ENCODE measurements at regions not wholly inside any gene's neighbourhood (a gene's known extent, or its start where the extent isn't known, plus 50 kb on each side); places are given as distances from the start of the nearest gene placed in this dataset.

GRCh38 chr17:73791631-73792030 is 147.4 kb upstream of the SDK2 start:
- H3K23ac ChIP-seq (ENCODE audit: insufficient read length) = no peak overlapping the region
- no peak overlapping the region for H2BK15ac ChIP-seq (ENCODE audit: low read length)
- DNase-seq (ENCODE audit: low read depth in 1 of 2, low spot score in 2 of 2) (no peak), FAIRE-seq (no peak)
- peaks cover 0 to 2% (median 0%) of the 10 kb centered on the region in 4 experiments; a peak in 2 of 7 replicates for H3K27me3 ChIP-seq (replicated peaks in 1 of 4; ENCODE audit: control insufficient read depth in 3 of 4, extremely low read depth in 1 of 4, insufficient read depth in 3 of 4, low read length in 3 of 4)
- H3K56ac ChIP-seq (replicated peaks; ENCODE audit: insufficient read length, low read depth, low read length) = no peak overlapping the region
- POLR2A ChIA-PET (ENCODE audit: partially characterized antibody) = no interaction called here
- H3K27ac ChIP-seq (ENCODE audit: low read depth, low read length) = no peak overlapping the region
- no peak overlapping the region for H3K14ac ChIP-seq (ENCODE audit: insufficient read length)
- H3K4me2 ChIP-seq (ENCODE audit: insufficient read depth in 1 of 2, low read depth in 2 of 2, low read length in 2 of 2) = no peak overlapping the region
- H3K18ac ChIP-seq (ENCODE audit: extremely low read depth, low read length) = no peak overlapping the region
- H4K91ac ChIP-seq (replicated peaks; ENCODE audit: insufficient read length, low read length) = no peak overlapping the region
- H3K4ac ChIP-seq (replicated peaks; ENCODE audit: insufficient read length, low read depth, low read length) = no peak overlapping the region
- CTCF ChIA-PET (ENCODE audit: partially characterized antibody) = interaction anchor here (0.7 to 1.3 kb wide), 7 partner anchors 8 to 145 kb away, joined by 3 to 5 read pairs (median 4); no protein-coding TSS in a partner anchor
- H4K20me1 ChIP-seq (replicated peaks in 1 of 2; ENCODE audit: control insufficient read depth in 1 of 2, insufficient read depth in 2 of 2, low read length in 2 of 2) = no peaks in the 10 kb centered on the region
- no peak overlapping the region for H4K5ac ChIP-seq (ENCODE audit: insufficient read length, low read depth, low read length)
- H2BK5ac ChIP-seq (ENCODE audit: low read depth, low read length) = no peak overlapping the region
- no peak overlapping the region for H2BK12ac ChIP-seq (ENCODE audit: low read depth, low read length)
- 90% methylated on average over 6 of the region's 6 CpGs; no CpG with 5 or more reads in 1 of the 2 experiments for WGBS, 2 experiments (ENCODE audit: extremely low coverage in 1 of 2, insufficient coverage in 1 of 2, insufficient read length in 1 of 2, insufficient replicate concordance in 2 of 2, low coverage in 1 of 2, low lambda C conversion rate in 2 of 2, missing lambda C conversion rate in 1 of 2)
- no peak overlapping the region for H4K8ac ChIP-seq (ENCODE audit: extremely low read depth, insufficient read depth, low read length)
- H3K9me3 ChIP-seq (ENCODE audit: insufficient read depth in 2 of 2, low read depth in 1 of 2, low read length in 1 of 2) = no peaks in the 10 kb centered on the region
- H3K23me2 ChIP-seq (ENCODE audit: low read depth, low read length) = no peaks in the 10 kb centered on the region
- no peak overlapping the region for H3K4me3 ChIP-seq (ENCODE audit: extremely low read depth in 1 of 4, insufficient read depth in 2 of 4, low read depth in 3 of 4, low read length in 4 of 4)
- H3K79me1 ChIP-seq (ENCODE audit: low read depth, low read length) = no peaks in the 10 kb centered on the region
- H2AK5ac ChIP-seq (ENCODE audit: low read depth, low read length) = no peak overlapping the region
- no peaks in the 10 kb centered on the region for H3K36me3 ChIP-seq (ENCODE audit: control insufficient read depth in 2 of 4, insufficient read depth in 4 of 4, low read length in 3 of 4)
- H3K79me2 ChIP-seq (ENCODE audit: control insufficient read depth in 1 of 2, insufficient read depth in 2 of 2, low read length in 2 of 2) = no peaks in the 10 kb centered on the region
- no peak overlapping the region for H2BK120ac ChIP-seq (replicated peaks; ENCODE audit: low read depth, low read length)
- H3K9ac ChIP-seq (replicated peaks in 1 of 4; ENCODE audit: extremely low read depth in 1 of 4, low read depth in 3 of 4, low read length in 3 of 4) = no peak overlapping the region
- H2AFZ ChIP-seq (ENCODE audit: low read length) = no peak overlapping the region
- H3K4me1 ChIP-seq (replicated peaks in 1 of 4; ENCODE audit: control insufficient read depth in 3 of 4, insufficient read depth in 4 of 4, low read length in 3 of 4) = peaks cover 5 to 11% (median 10%) of the 10 kb centered on the region in 4 experiments
- no peak overlapping the region for H2BK20ac ChIP-seq (ENCODE audit: low read length)
- no peak for TF ChIP-seq FOSL1 (IDR thresholded peaks at IDR 0.05; ENCODE audit: insufficient read depth, low read depth, low read length)
- TF ChIP-seq CEBPB (IDR thresholded peaks at IDR 0.05; ENCODE audit: low read depth, low read length) = no peak
- TF ChIP-seq, protein P1, sequence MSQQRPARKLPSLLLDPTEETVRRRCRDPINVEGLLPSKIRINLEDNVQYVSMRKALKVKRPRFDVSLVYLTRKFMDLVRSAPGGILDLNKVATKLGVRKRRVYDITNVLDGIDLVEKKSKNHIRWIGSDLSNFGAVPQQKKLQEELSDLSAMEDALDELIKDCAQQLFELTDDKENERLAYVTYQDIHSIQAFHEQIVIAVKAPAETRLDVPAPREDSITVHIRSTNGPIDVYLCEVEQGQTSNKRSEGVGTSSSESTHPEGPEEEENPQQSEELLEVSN (IDR thresholded peaks at IDR 0.05) = no peak
- TF ChIP-seq, protein P2, sequence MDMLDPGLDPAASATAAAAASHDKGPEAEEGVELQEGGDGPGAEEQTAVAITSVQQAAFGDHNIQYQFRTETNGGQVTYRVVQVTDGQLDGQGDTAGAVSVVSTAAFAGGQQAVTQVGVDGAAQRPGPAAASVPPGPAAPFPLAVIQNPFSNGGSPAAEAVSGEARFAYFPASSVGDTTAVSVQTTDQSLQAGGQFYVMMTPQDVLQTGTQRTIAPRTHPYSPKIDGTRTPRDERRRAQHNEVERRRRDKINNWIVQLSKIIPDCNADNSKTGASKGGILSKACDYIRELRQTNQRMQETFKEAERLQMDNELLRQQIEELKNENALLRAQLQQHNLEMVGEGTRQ (IDR thresholded peaks at IDR 0.05; ENCODE audit: low read length) = no peak
- no peak for TF ChIP-seq CREB1 (IDR thresholded peaks at IDR 0.05)
- TF ChIP-seq PHF8 (conservative IDR thresholded peaks at IDR 0.05; ENCODE audit: low read depth, low read length) = no peak
- no peak for TF ChIP-seq ZNF274 (IDR thresholded peaks at IDR 0.05; ENCODE audit: borderline replicate concordance, extremely low read depth, low read length)
- no peak for TF ChIP-seq SIN3A (conservative IDR thresholded peaks at IDR 0.05 in 1 of 2, IDR thresholded peaks at IDR 0.05 in 1 of 2; ENCODE audit: low read depth in 1 of 2, low read length in 2 of 2)
- no peak for TF ChIP-seq RBBP5 (IDR thresholded peaks at IDR 0.05; ENCODE audit: borderline replicate concordance, low read depth, low read length)
- TF ChIP-seq TAF1 (IDR thresholded peaks at IDR 0.05; ENCODE audit: low read depth, low read length) = no peak
- no peak for TF ChIP-seq RAD21 (IDR thresholded peaks at IDR 0.05 in 1 of 2, conservative IDR thresholded peaks at IDR 0.05 in 1 of 2; ENCODE audit: low read depth in 2 of 2, low read length in 2 of 2)
- no peak for TF ChIP-seq TBP (IDR thresholded peaks at IDR 0.05; ENCODE audit: low read depth, low read length)
- TF ChIP-seq POLR2A (IDR thresholded peaks at IDR 0.05; ENCODE audit: control extremely low read depth in 1 of 2, low read depth in 2 of 2, low read length in 2 of 2) = no peak
